ENCODE measurements at regions not wholly inside any gene's neighbourhood (a gene's known extent, or its start where the extent isn't known, plus 50 kb on each side); places are given as distances from the start of the nearest gene placed in this dataset.

GRCh38 chr11:27898166-27898565 is 197.9 kb upstream of the BDNF start:
- DNase-seq (ENCODE audit: extremely low read depth, low read depth): no peak
- no peak overlapping the region for H3K4me3 ChIP-seq (replicated peaks; ENCODE audit: low read depth, low read length)
- TF ChIP-seq CTCF (IDR thresholded peaks at IDR 0.05; ENCODE audit: low read depth, low read length, missing control alignments): no peak

DNA sequence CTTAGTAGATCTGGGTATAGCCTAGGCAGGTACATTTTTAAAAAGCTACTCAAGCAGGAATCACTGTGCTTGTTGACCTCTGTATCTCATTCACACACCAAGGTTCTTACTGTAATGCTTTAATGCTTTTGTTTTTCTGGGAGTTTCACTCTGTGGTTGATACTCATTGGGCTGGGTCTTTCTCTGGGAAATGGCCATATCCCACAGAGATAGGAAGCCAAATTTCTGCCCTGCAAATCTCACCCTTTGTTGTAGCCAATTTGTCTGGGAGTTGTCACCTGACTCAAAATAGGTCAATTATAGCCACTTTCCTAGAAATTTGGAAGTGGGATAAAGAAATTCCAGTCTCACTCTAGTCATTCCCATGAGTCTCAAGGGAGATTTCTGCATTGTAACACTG is 195.8 kb upstream of the BDNF start:
- H3K4me3 ChIP-seq (replicated peaks; ENCODE audit: low read depth, low read length): no peak overlapping the region
- no peak for DNase-seq (ENCODE audit: extremely low read depth, low read depth)
- TF ChIP-seq CTCF (IDR thresholded peaks at IDR 0.05; ENCODE audit: low read depth, low read length, missing control alignments): no peak

GRCh38 chr11:27894552-27894951 is 194.3 kb upstream of the BDNF start:
- TF ChIP-seq CTCF (IDR thresholded peaks at IDR 0.05; ENCODE audit: low read depth, low read length, missing control alignments): no peak
- no peak for DNase-seq (ENCODE audit: extremely low read depth, low read depth)
- no peak overlapping the region for H3K4me3 ChIP-seq (replicated peaks; ENCODE audit: low read depth, low read length)

- no peak for DNase-seq (ENCODE audit: extremely low read depth, low read depth)
- TF ChIP-seq CTCF (IDR thresholded peaks at IDR 0.05; ENCODE audit: low read depth, low read length, missing control alignments): no peak
- no peak overlapping the region for H3K4me3 ChIP-seq (replicated peaks; ENCODE audit: low read depth, low read length)
These were observed 186.6 kb upstream of the BDNF start for GRCh38 chr11:27886857-27887256.

- no peak overlapping the region for H3K4me3 ChIP-seq (replicated peaks; ENCODE audit: low read depth, low read length)
- no peak for TF ChIP-seq CTCF (IDR thresholded peaks at IDR 0.05; ENCODE audit: low read depth, low read length, missing control alignments)
- DNase-seq (ENCODE audit: extremely low read depth, low read depth): no peak
These were observed 181.9 kb upstream of the BDNF start for GRCh38 chr11:27882066-27882697.

DNA sequence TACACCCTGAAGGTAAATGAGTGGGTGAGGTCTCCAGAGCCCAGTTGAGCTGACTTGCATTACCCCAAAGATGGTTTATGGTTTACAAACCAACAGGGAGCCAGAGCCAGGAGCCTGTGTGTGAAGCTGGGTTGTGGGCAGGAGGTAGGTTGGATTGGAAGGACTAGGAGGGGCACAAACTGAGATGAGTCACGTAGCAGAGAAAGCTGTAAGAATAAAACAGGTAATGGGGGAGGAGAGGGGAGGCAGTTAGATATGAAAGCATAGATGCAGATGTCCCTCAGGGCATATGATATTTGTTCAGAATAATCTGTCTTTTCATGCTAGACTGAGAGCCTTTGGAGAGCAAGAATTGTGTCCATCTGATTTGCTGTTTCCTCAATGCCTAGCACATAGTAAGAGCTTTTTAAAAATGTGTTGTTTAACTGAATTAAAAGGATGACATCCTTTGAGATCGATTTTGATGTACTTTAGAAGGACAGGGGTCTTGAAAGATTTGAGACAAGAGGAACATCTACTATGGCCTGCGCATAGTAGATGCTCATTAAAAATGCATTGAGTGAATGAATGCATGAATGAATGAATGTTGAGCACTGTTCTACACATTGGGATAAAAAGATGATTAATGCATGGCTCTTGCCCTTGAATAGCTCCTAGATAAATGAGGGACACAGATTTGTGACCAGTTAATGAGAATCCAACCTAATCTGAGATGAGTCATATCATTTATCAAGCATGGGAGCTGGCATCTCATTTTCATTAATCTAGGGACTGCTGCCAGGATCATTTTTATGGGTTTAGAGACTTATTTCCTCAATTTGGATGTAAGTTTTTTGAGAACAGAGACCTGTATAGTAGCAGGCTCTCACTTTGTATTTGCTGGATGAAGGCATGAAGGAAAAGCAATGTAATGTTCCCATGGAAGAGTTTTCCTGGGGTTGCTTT is 175.8 kb upstream of the BDNF start:
- no peak overlapping the region for H3K4me3 ChIP-seq (replicated peaks; ENCODE audit: low read depth, low read length)
- no peak for DNase-seq (ENCODE audit: extremely low read depth, low read depth)
- no peak for TF ChIP-seq CTCF (IDR thresholded peaks at IDR 0.05; ENCODE audit: low read depth, low read length, missing control alignments)

Data from HFF-Myc (cell line).